GM12891 (cell line): ENCODE measurements at regions not wholly inside any gene's neighbourhood (a gene's known extent, or its start where the extent isn't known, plus 50 kb on each side); places are given as distances from the start of the nearest gene placed in this dataset.

ENCODE experiments used
- DNase-seq: peaks from one replicate; pipeline ENCODE4 v3.0.0; 2011; ENCODE audit warnings: low spot score; ENCODE audit not compliant: insufficient read length
- FAIRE-seq: peaks from 2 replicates; lab custom pipeline; 2011; peaks lifted over from hg19 to GRCh38; lab: Jason Lieb, UNC
- PAX5 ChIP-seq: IDR thresholded peaks from 2 replicates; pipeline ENCODE4 v1.6.1; 2011; ENCODE audit warnings: low read length, moderate library complexity, mild to moderate bottlenecking; ENCODE audit not compliant: insufficient read depth, severe bottlenecking
- POLR2A ChIP-seq: IDR thresholded peaks from 2 replicates; pipeline ENCODE4 v1.6.1; 2011; ENCODE audit warnings: low read depth, low read length, control low read depth
- POLR2AphosphoS5 ChIP-seq: IDR thresholded peaks from 2 replicates; pipeline ENCODE4 v1.6.1; 2011; ENCODE audit warnings: low read depth, low read length, control low read depth
- POU2F2 ChIP-seq: IDR thresholded peaks from 2 replicates; pipeline ENCODE4 v1.6.1; 2011; ENCODE audit warnings: low read depth, mild to moderate bottlenecking, control low read depth, low read length, moderate library complexity
- SPI1 ChIP-seq: IDR thresholded peaks from 2 replicates; pipeline ENCODE4 v1.6.1; 2011; ENCODE audit warnings: low read depth, low read length, control low read depth
- TAF1 ChIP-seq: IDR thresholded peaks from 2 replicates; pipeline ENCODE4 v1.6.1; 2011; ENCODE audit warnings: low read depth, low read length, control low read depth

DNA sequence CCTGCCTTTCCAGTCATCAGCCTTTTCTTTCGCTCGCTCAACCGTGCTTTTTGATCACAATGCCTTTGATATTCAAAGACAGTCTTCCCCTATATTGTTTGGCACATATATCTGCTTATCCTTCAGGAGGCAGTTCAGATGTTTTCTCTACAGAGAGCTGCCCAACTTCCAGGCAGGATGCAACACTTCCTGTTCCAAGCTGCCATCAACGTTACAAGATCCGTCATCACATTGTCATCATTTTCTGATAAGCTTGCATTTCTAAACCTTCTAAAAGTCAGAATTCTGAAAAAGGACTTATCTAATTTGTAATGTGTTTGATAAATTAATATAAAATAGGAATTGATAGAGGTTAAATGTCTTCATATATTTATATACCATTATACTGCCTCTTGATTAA, 574.2 kb downstream of the TBC1D4 start:
- no peak for FAIRE-seq
- TF ChIP-seq SPI1 (no peak), POLR2AphosphoS5 (no peak), POU2F2 (no peak), POLR2A (no peak), TAF1 (no peak), PAX5 (no peak)
- DNase-seq, result no peak

DNA sequence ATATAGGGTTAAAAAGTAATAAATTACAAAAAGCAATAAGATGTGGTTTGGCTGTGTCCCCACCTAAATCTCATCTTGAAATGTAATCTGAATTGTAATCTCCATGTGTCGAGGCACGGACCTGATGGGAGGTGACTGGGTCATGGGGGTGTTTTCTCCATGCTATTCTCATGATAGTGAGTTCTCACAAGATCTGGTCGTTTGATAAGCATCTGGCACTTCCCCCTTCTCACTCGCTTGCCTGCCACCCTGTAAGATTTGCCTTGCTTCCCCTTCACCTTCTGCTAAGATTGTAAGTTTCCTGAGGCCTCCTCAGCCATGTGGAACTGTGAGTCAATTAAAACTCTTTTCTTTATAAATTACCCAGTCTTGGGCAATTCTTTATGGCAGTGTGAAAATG, 577.4 kb downstream of the TBC1D4 start:
- FAIRE-seq (no peak), DNase-seq (no peak)
- TF ChIP-seq PAX5 (no peak), TAF1 (no peak), POLR2A (no peak), SPI1 (no peak), POLR2AphosphoS5 (no peak), POU2F2 (no peak)

DNA sequence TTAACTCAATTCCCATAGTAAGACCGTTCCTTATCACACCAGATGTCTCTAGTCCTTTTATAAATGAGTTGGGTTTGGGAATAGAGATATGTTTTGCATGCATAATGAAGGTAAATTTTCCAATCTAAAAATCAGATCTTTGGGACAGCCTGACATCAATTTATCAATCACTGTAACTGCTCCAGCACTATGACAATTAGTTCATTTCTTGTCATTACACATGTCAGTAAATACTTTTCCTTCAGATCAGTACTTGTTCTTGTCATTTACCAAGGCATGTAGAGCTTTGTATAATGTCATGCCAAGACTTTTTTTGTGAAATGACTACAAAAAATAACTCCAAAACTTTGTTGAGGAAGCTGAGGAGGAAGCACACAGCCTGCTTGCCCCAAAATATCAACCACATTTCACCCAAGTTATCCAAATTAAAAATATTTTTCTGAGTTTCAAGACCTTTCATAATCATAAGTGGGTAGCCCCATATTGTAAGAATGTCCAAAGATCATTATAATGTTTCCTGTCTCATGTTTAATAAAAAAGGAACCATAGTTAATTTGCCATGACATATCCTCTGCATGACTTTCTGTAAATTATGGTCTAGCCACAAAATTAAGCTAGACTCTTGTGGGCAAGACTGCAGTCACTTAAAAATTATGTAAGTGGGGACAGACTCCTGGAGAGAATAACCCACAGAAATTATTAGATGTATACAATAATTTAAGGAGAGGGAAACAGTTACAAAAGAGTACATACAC, 586.8 kb downstream of the TBC1D4 start:
- no peak for TF ChIP-seq SPI1
- FAIRE-seq (no peak), DNase-seq (no peak)

DNA sequence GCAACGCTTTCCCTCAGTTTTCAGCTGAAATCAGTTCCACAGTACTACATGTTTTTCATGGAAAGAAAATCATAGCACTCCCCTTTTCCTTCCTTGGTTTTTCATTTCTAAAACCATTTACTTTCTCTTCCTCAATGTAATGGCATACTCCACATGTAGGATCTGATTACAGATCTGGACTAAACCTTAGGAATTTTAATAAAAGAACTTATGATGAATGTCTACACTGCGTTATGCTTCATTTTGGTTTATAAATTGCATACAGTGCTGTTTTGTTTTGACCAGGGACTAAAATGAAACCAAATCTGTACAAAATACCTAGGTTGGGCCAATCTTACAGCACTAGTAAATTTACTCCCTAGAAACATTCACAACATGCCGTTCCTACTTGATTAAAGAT, 589.9 kb downstream of the TBC1D4 start:
- FAIRE-seq (no peak), DNase-seq (no peak)
- TF ChIP-seq SPI1 (no peak), POLR2A (no peak), TAF1 (no peak), PAX5 (no peak), POLR2AphosphoS5 (no peak), POU2F2 (no peak)

DNA sequence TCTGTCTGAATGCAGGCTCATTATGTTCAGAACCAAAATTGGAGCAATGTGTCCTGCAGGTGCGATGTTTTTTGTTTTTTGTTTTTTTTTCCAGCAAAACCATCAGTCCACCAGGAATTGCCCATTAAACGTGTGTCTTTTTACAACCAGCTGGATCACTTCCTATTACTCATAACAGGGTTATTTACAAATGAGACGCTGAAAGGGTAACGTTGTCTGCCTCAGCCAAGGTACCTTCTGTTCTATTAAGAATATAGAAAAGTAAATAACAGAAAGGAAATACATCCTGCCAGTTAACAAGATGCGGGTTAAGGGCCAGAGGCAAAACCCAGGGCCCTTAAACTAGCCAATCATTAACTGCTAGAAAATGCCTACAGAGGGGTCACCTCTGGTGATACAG, 590.4 kb downstream of the TBC1D4 start:
- TF ChIP-seq POU2F2 (no peak), TAF1 (no peak), POLR2AphosphoS5 (no peak), PAX5 (no peak), SPI1 (no peak)
- FAIRE-seq (no peak), DNase-seq (no peak)

DNA sequence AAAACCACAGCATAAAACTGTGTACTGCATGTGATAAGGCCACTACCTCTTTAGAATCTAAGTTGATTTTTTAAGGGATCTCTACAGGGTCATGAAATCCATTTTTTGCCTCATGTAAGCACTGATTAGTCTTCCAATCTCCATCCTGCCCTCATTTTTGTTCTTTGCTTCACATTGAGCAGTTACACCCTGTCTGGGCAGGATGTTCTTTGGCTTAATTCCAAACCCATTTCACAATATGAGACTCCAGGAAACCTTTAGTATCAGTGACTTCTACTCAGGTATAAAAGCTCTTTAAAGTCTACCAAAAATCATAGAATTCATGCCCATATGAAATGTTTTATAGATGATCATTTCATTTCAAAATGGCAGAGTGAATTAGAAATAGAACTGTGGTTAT, 592.6 kb downstream of the TBC1D4 start:
- FAIRE-seq, result no peak
- no peak for DNase-seq
- TF ChIP-seq SPI1 (no peak), PAX5 (no peak), POU2F2 (no peak), POLR2A (no peak), POLR2AphosphoS5 (no peak), TAF1 (no peak)

DNA sequence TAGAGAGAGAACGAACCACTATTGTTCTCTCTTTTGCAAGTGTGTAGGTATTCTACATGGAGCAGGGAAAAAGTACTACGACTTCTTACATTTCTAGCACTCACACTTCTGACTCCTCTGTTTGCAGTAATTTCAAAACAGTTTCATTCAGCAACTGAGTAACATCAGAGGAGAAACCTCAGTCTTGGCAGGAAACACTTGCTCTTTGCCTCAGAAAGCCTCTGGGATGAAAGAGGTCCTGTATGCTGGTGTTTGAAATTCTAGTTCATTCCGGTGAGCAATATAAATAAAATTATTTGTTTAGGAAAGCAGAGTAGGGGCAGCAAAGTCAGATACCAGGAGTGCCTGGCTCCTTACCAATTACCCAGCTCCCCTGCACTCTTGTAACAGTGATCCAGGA, 595.5 kb downstream of the TBC1D4 start:
- FAIRE-seq (no peak), DNase-seq (no peak)
- TF ChIP-seq POLR2A, result no peak
- TF ChIP-seq SPI1, result no peak
- TF ChIP-seq POU2F2, result no peak
- no peak for TF ChIP-seq POLR2AphosphoS5
- no peak for TF ChIP-seq PAX5
- TF ChIP-seq TAF1, result no peak

DNA sequence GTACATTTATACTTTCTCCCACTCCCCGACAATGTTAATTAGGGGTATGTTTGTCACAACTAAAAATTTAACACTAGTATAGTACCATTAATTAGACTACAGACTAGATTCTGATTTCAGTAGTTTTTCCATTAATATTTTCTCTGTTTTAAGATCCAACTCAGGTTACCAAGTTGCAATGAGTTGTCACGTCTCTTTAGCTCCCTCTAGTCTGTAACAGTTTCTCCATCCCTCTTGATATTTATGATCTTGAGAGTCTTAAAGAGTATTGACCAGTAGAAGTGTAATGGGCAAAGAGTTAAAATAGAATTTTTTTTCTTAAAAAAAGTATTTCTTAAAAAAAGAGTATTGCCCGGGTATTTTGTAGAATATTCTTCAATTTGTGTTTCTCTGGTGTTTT, 598.1 kb downstream of the TBC1D4 start:
- FAIRE-seq (no peak), DNase-seq (no peak)
- TF ChIP-seq POLR2AphosphoS5, result no peak
- TF ChIP-seq PAX5, result no peak
- no peak for TF ChIP-seq SPI1

DNA sequence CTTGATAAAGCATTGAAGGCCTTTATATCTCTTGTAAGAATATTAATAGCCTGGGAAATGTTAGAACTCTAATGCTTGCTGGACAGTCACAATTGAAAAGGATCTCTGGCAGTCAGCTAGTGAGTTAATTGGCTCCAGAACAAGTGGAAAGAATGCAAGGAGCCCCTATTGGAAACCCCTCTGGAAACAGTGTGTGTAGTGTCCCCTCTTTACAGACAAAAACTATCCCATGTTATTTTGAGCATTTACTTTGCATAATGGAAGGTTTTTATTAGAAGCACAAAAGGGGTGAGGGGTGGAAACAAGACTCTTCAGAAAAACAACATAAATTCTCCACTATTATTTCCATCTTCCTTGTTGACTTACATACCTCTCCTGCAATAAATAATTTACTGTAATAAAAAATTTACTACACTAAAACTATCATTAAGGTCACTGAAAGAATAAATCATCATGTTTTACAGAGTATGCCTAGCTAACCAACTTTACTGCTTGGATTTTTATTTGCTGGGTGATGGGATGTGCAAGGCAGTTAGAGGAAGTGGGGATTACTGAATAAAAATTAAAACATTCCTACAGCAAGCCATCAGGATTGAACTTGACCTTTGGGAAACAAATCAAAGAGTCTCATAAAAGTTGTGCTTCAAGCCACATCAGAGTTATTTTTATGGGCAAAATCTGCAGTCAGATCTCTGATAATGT, 610.4 kb downstream of the TBC1D4 start:
- no peak for FAIRE-seq
- TF ChIP-seq SPI1 (no peak), POLR2A (no peak)
- no peak for DNase-seq

DNA sequence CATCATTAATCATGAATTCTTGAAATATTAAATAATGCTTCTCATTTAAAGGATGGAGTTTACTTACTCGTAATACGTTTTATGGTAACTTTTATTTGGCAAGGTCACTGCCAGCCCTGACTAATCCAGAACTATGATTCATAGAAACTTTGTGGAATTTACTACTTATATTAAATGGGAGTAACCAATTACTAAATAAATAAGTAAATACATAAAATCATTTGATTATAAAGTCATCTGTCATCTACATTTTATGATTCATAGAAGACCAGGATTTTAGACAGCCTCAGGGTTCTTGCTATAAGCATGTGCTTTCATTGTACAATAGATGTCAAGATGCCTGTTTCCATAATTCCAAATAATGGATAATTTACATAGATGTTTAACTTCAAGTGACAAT, 611.1 kb downstream of the TBC1D4 start:
- no peak for TF ChIP-seq POLR2AphosphoS5
- no peak for TF ChIP-seq PAX5
- no peak for TF ChIP-seq POLR2A
- TF ChIP-seq POU2F2, result no peak
- no peak for TF ChIP-seq SPI1
- no peak for TF ChIP-seq TAF1
- DNase-seq, result no peak
- FAIRE-seq, result no peak
